Mammary epithelial cell (primary cell): ENCODE measurements at regions not wholly inside any gene's neighbourhood (a gene's known extent, or its start where the extent isn't known, plus 50 kb on each side); places are given as distances from the start of the nearest gene placed in this dataset.
"Not testable (repeated sequence)": the region's sequence is repeated elsewhere in the genome, so short reads cannot be mapped to it uniquely, and the experiment has no call there.

ENCODE experiments used
- CTCF ChIP-seq, 2 donors: IDR thresholded peaks in 1 of 2; conservative IDR thresholded peaks in 1 of 2; 2 replicates each; pipeline ENCODE4 v1.5.1; 2011 to 2012; ENCODE audit warnings: inconsistent platforms in 2 of 2, low read length in 2 of 2, mild to moderate bottlenecking in 2 of 2, control low read depth in 1 of 2, low read depth in 1 of 2; ENCODE audit not compliant: insufficient read depth in 1 of 2; ENCODE audit errors: extremely low read depth in 1 of 2
- EZH2 ChIP-seq: IDR thresholded peaks from 2 replicates; pipeline ENCODE4 v1.6.1; 2012; ENCODE audit warnings: low read length, inconsistent platforms, borderline replicate concordance

- not testable (repeated sequence) for TF ChIP-seq CTCF (conservative IDR thresholded peaks at IDR 0.05 in 1 of 2, IDR thresholded peaks at IDR 0.05 in 1 of 2; ENCODE audit: extremely low read depth in 1 of 2, insufficient read depth in 1 of 2, low read depth in 1 of 2, low read length in 2 of 2); EZH2
Measured at GRCh38 chr4:14169940-14170339, 542.4 kb upstream of the BOD1L1 start.
